Lung (tissue), 11 donors: ENCODE measurements at regions not wholly inside any gene's neighbourhood (a gene's known extent, or its start where the extent isn't known, plus 50 kb on each side); places are given as distances from the start of the nearest gene placed in this dataset.

Experiments used
- ATAC-seq: fragments of 200-7000 bp; cut with Tn5 transposase; one replicate; pipeline ENCODE4 v1.9.1; 2020; ENCODE audit warnings: moderate number of reproducible peaks; ENCODE audit not compliant: insufficient read depth, low FRiP score
- DNase-seq, 3 donors: peaks; one replicate each; pipeline ENCODE4 v3.0.0-alpha.2; 2013 to 2017
- H3K27ac ChIP-seq, 2 donors: one replicate each; pipeline ENCODE4 v1.5.1; 2013; ENCODE audit warnings: mild to moderate bottlenecking in 2 of 2, moderate library complexity in 2 of 2, control low read depth in 1 of 2, inconsistent platforms in 1 of 2, low read depth in 1 of 2, low read length in 1 of 2
- H3K27me3 ChIP-seq, 3 donors: one replicate each; pipeline ENCODE4 v1.5.1; 2013; ENCODE audit warnings: low read length in 2 of 3; ENCODE audit not compliant: control insufficient read depth in 3 of 3, insufficient read depth in 3 of 3
- H3K36me3 ChIP-seq, 4 donors: one replicate each; pipeline ENCODE4 v1.5.1; 2013; ENCODE audit warnings: low read length in 4 of 4, mild to moderate bottlenecking in 1 of 4, moderate library complexity in 1 of 4; ENCODE audit not compliant: control insufficient read depth in 4 of 4, insufficient read depth in 4 of 4
- H3K4me1 ChIP-seq, 5 donors: one replicate each; pipeline ENCODE4 v1.5.1; 2013; ENCODE audit warnings: low read length in 5 of 5, mild to moderate bottlenecking in 2 of 5, moderate library complexity in 1 of 5; ENCODE audit not compliant: control insufficient read depth in 5 of 5, insufficient read depth in 5 of 5
- H3K4me3 ChIP-seq: one replicate; pipeline ENCODE4 v1.5.1; 2013; ENCODE audit warnings: mild to moderate bottlenecking, control low read depth, moderate library complexity
- H3K9ac ChIP-seq, 2 donors: one replicate each; pipeline ENCODE4 v1.5.1; 2013; ENCODE audit warnings: low read length in 2 of 2, control low read depth in 1 of 2; ENCODE audit not compliant: insufficient read depth in 1 of 2
- H3K9me3 ChIP-seq, 4 donors: one replicate each; pipeline ENCODE4 v1.5.1; 2013; ENCODE audit warnings: low read length in 3 of 4, mild to moderate bottlenecking in 1 of 4, moderate library complexity in 1 of 4; ENCODE audit not compliant: control insufficient read depth in 4 of 4, insufficient read depth in 3 of 4
- CTCF ChIP-seq: IDR thresholded peaks from 2 replicates; pipeline ENCODE4 v1.5.1; 2012; ENCODE audit warnings: mild to moderate bottlenecking; ENCODE audit errors: control extremely low read depth, extremely low read depth
- WGBS, 2 donors: extraction: QIAGEN DNeasy Blood & Tissue Kit; methylation state at CpG; one replicate each; pipeline ENCODE4 v1.1.7; 2013; 5-methylcytosine and 5-hydroxymethylcytosine counted together
- donor health status: control.
- donor health status: control.
- donor health status: Bipolar disorder and iron deficiency.
- donor health status: healthy.
- donor health status: DM: yes; HTN: yes; CAD: no.

- 72 to 74% methylated on average over 12 of the region's 12 CpGs for WGBS, 2 donors
- Histone ChIP-seq H3K9ac (no peak overlapping the region), H3K4me1 (peaks cover 0 to 3% (median 0%) of the 10 kb centered on the region in 5 donors), H3K27ac (no peak overlapping the region), H3K9me3 (no peaks in the 10 kb centered on the region), H3K27me3 (peaks cover 0 to 17% (median 2%) of the 10 kb centered on the region in 3 donors), H3K36me3 (no peaks in the 10 kb centered on the region), H3K4me3 (no peak overlapping the region)
- no peak for TF ChIP-seq CTCF
- ATAC-seq (no peak), DNase-seq (no peak)
These were observed 138.9 kb downstream of the ACTL8 start for GRCh38 chr1:17893891-17894631.

- H3K27me3 ChIP-seq = peaks cover 0 to 10% (median 0%) of the 10 kb centered on the region in 3 donors
- peaks cover 0 to 3% (median 0%) of the 10 kb centered on the region in 5 donors for H3K4me1 ChIP-seq
- H3K36me3 ChIP-seq = no peaks in the 10 kb centered on the region
- no peak overlapping the region for H3K9ac ChIP-seq
- H3K4me3 ChIP-seq = no peak overlapping the region
- ATAC-seq (no peak), DNase-seq (no peak)
- H3K27ac ChIP-seq = no peak overlapping the region
- no peak for TF ChIP-seq CTCF
- H3K9me3 ChIP-seq = no peaks in the 10 kb centered on the region
- WGBS, 2 donors = 70 to 72% methylated on average over 4 of the region's 4 CpGs
These were observed 140.3 kb downstream of the ACTL8 start for GRCh38 chr1:17895401-17895800.

GRCh38 chr1:17895986-17896385 is 140.9 kb downstream of the ACTL8 start:
- ATAC-seq = no peak
- Histone ChIP-seq H3K27ac (no peak overlapping the region), H3K36me3 (no peaks in the 10 kb centered on the region), H3K4me1 (peaks cover 0 to 3% (median 0%) of the 10 kb centered on the region in 5 donors), H3K4me3 (no peak overlapping the region), H3K27me3 (peaks cover 0 to 8% (median 0%) of the 10 kb centered on the region in 3 donors), H3K9ac (no peak overlapping the region), H3K9me3 (no peaks in the 10 kb centered on the region)
- DNase-seq = no peak
- TF ChIP-seq CTCF = no peak
- WGBS, 2 donors = 75 to 79% methylated on average over 8 of the region's 8 CpGs
